Mesothelial cell of epicardium (in vitro differentiated cells): ENCODE measurements at regions not wholly inside any gene's neighbourhood (a gene's known extent, or its start where the extent isn't known, plus 50 kb on each side); places are given as distances from the start of the nearest gene placed in this dataset.
"Not testable (repeated sequence)": the region's sequence is repeated elsewhere in the genome, so short reads cannot be mapped to it uniquely, and the experiment has no call there.

ENCODE experiments used
- DNase-seq, 2 experiments: peaks; one replicate each; pipeline ENCODE4 v3.0.0; 2021; ENCODE audit warnings: low spot score in 2 of 2; ENCODE audit not compliant: unreplicated experiment in 2 of 2
- H3K27ac Mint-ChIP-seq: 2 replicates; pipeline ENCODE4 v1.8.0; 2021; ENCODE audit warnings: mixed read lengths
- H3K27me3 Mint-ChIP-seq: 2 replicates; pipeline ENCODE4 v1.8.0; 2021; ENCODE audit warnings: low read depth, mixed read lengths
- H3K36me3 Mint-ChIP-seq: 2 replicates; pipeline ENCODE4 v1.8.0; 2021; ENCODE audit warnings: mixed read lengths
- H3K4me1 Mint-ChIP-seq: 2 replicates; pipeline ENCODE4 v1.8.0; 2021; ENCODE audit warnings: mixed read lengths
- H3K4me3 Mint-ChIP-seq: 2 replicates; pipeline ENCODE4 v1.8.0; 2021; ENCODE audit warnings: mild to moderate bottlenecking, moderate library complexity, mixed read lengths
- H3K9me3 Mint-ChIP-seq: 2 replicates; pipeline ENCODE4 v1.8.0; 2021; ENCODE audit warnings: mixed read lengths
- CTCF ChIP-seq: fragments of 200-600 bp; sonication (generic); IDR thresholded peaks from one replicate; pipeline ENCODE4 v1.5.0; 2021; ENCODE audit warnings: antibody characterized with exemption; ENCODE audit not compliant: unreplicated experiment

- no peaks in the 10 kb centered on the region for H3K4me1 Mint-ChIP-seq
- no peaks in the 10 kb centered on the region for H3K36me3 Mint-ChIP-seq
- H3K4me3 Mint-ChIP-seq: no peak overlapping the region
- H3K27me3 Mint-ChIP-seq: no peaks in the 10 kb centered on the region
- DNase-seq: no peak
- H3K9me3 Mint-ChIP-seq: peaks cover 7% of the 10 kb centered on the region
- TF ChIP-seq CTCF: no peak
- H3K27ac Mint-ChIP-seq: no peak overlapping the region
Measured at GRCh38 chr3:81086348-81086747, 675.1 kb downstream of the GBE1 start.

- TF ChIP-seq CTCF: no peak
- Mint-ChIP-seq H3K36me3 (no peaks in the 10 kb centered on the region), H3K4me1 (no peaks in the 10 kb centered on the region), H3K27me3 (no peaks in the 10 kb centered on the region), H3K4me3 (no peak overlapping the region), H3K27ac (no peak overlapping the region), H3K9me3 (no peaks in the 10 kb centered on the region)
- no peak for DNase-seq
Measured at GRCh38 chr3:81080608-81081007, 680.8 kb downstream of the GBE1 start.

- Mint-ChIP-seq H3K27me3 (no peaks in the 10 kb centered on the region), H3K27ac (no peak overlapping the region), H3K4me1 (no peaks in the 10 kb centered on the region), H3K9me3 (peaks cover 31% of the 10 kb centered on the region), H3K36me3 (no peaks in the 10 kb centered on the region), H3K4me3 (no peak overlapping the region)
- no peak for TF ChIP-seq CTCF
- DNase-seq: no peak
Measured at GRCh38 chr3:81072591-81072990, 688.9 kb downstream of the GBE1 start.

DNA sequence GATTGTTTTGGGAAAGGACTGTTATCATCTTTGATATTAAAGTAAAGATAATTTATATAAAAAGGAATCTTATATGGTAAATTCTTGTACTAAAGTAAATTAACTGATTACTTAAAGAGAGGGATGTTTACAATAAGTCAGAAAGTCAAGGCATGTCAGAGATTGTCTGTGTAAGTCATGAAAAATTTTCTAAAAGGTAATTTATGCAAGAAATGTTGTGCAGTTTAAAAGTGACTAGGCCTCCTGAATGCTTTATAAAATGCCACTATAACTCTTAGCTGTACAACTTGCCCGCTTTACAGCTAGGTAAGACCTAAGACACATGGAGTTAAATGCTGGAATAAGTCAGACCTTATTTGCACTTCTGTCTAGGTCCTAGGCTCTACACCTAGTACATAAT is 692.9 kb downstream of the GBE1 start:
- no peaks in the 10 kb centered on the region for H3K36me3 Mint-ChIP-seq
- H3K9me3 Mint-ChIP-seq: peaks cover 50% of the 10 kb centered on the region
- H3K4me3 Mint-ChIP-seq: no peak overlapping the region
- no peak for TF ChIP-seq CTCF
- H3K27ac Mint-ChIP-seq: no peak overlapping the region
- no peaks in the 10 kb centered on the region for H3K4me1 Mint-ChIP-seq
- no peak for DNase-seq
- no peaks in the 10 kb centered on the region for H3K27me3 Mint-ChIP-seq

DNA sequence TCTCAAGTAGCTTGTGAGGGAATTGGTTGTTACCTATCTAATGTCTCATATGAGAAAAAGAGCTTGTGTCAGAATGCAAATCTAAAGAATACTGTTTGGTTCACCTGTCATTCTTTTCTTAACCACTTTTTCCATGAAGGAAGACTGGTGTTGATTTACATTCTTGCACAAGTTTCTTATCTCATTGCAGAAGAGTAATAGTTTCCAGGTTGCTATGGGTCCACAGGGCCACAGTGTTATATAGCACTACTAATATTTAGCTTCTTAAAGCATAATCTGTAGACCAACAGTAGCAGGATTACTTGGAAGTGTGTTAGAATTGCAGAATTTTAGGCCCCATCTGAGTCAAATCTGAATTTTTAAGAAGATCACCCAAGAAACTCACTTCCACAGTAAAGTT is 697.5 kb downstream of the GBE1 start:
- Mint-ChIP-seq H3K27ac (no peak overlapping the region), H3K4me1 (no peaks in the 10 kb centered on the region), H3K4me3 (no peak overlapping the region), H3K36me3 (no peaks in the 10 kb centered on the region), H3K9me3 (peaks cover 29% of the 10 kb centered on the region), H3K27me3 (no peaks in the 10 kb centered on the region)
- DNase-seq: no peak
- no peak for TF ChIP-seq CTCF

DNA sequence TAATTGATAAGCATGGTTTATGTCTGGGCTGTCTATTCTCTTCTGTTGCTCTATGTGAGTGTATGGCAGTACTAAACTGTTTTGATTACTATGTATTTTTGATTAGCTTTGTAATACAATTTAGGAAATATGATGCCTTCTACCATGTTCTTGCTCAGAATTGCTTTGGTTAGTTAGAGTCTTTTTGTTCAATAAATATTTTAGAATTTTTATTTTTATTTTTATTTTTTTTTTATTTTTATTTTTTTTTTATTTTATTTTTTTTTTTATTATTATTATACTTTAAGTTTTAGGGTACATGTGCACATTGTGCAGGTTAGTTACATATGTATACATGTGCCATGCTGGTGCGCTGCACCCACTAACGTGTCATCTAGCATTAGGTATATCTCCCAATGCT is 710.3 kb downstream of the GBE1 start:
- H3K9me3 Mint-ChIP-seq, DNase-seq, H3K4me3 Mint-ChIP-seq, H3K36me3 Mint-ChIP-seq, H3K27ac Mint-ChIP-seq, H3K4me1 Mint-ChIP-seq, H3K27me3 Mint-ChIP-seq: not testable (repeated sequence)
